Activated CD8-positive, alpha-beta T cell treated with anti-CD3 and anti-CD28 coated beads, Interleukin-2, amount 10 ng/mL, durations not matched to agents 7 days and 5 days (primary cell): ENCODE measurements at regions not wholly inside any gene's neighbourhood (a gene's known extent, or its start where the extent isn't known, plus 50 kb on each side); places are given as distances from the start of the nearest gene placed in this dataset.
A peak's percentile ranks its signal among the peaks of the same experiment; 100 is the strongest.
"Not testable (repeated sequence)": the region's sequence is repeated elsewhere in the genome, so short reads cannot be mapped to it uniquely, and the experiment has no call there.

Source experiments
- ATAC-seq: fragments of 150-1000 bp; cut with Tn5 transposase; one replicate; pipeline ENCODE4 v1.10.0; 2021; ENCODE audit warnings: moderate library complexity
- CTCF ChIA-PET: fragments of 350-600 bp; sonication (Branson Sonifier 250); formaldehyde crosslinking; loops from one replicate; lab custom pipeline; 2021; ENCODE audit warnings: antibody characterized with exemption; lab: Charles Lee
- POLR2A ChIA-PET: fragments of 350-600 bp; sonication (Branson Sonifier 250); formaldehyde crosslinking; loops from one replicate; lab custom pipeline; 2021; ENCODE audit warnings: antibody characterized with exemption; lab: Charles Lee
- DNase-seq: peaks from one replicate; pipeline ENCODE4 v3.0.0-alpha.2; 2020
- H3K27ac Mint-ChIP-seq: one replicate; pipeline ENCODE4 v1.8.0; 2021; ENCODE audit warnings: mild to moderate bottlenecking, mixed read lengths
- H3K27me3 Mint-ChIP-seq: one replicate; pipeline ENCODE4 v1.8.0; 2021; ENCODE audit warnings: low read depth, mixed read lengths
- H3K36me3 Mint-ChIP-seq: one replicate; pipeline ENCODE4 v1.8.0; 2021; ENCODE audit warnings: low read depth, mixed read lengths
- H3K4me1 Mint-ChIP-seq: one replicate; pipeline ENCODE4 v1.8.0; 2021; ENCODE audit warnings: low read depth, mixed read lengths
- H3K4me3 Mint-ChIP-seq: one replicate; pipeline ENCODE4 v1.8.0; 2021; ENCODE audit warnings: mild to moderate bottlenecking, mixed read lengths
- H3K9me3 Mint-ChIP-seq: one replicate; pipeline ENCODE4 v1.8.0; 2022; ENCODE audit warnings: mixed read lengths; ENCODE audit not compliant: insufficient read depth

DNA sequence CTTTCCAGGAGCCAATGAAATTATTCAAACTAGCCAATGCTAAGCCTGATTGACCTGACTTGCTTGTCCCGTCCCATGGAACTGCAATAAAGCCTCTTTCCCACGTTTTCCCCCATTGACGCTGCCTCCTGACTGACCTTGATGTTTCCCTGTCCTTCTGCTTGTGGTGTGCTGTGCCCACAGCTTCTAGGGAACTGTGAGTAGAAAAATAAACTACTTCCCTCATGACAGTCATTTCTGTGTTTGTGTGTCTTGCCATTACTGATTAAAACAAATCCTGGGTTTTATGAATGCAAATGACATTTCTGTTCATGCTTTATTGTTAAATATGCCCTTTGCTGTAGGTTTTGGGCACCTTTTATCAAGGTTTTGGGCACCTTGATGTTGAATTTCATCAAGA is 91.3 kb upstream of the ABI1 start:
- ChIA-PET CTCF (no interaction called here), POLR2A (no interaction called here)
- Mint-ChIP-seq H3K36me3 (no peaks in the 10 kb centered on the region), H3K27ac (no peak overlapping the region), H3K27me3 (peaks cover 9% of the 10 kb centered on the region), H3K9me3 (peaks cover 14% of the 10 kb centered on the region), H3K4me1 (peaks cover 3% of the 10 kb centered on the region), H3K4me3 (no peak overlapping the region)
- ATAC-seq (no peak), DNase-seq (no peak)

DNA sequence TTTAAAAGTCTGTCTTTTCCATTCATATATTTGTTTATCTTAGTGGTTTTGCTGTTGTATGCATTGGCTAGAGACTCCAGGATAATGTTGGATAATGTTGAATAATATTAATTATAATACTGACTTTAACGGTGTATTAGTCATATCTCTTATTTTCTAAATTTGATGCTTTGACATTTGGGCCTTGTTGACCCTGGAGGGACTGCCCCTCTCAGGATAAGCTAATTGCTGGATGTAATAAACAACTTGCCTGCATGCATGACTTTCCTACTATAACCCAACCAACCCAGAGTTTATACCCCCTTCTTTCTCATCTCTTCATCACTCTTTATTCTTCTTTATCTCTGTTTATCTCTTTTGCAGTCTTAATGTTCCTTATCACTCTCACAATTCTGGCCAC is 90.9 kb upstream of the ABI1 start:
- Mint-ChIP-seq H3K9me3 (peaks cover 14% of the 10 kb centered on the region), H3K4me3 (no peak overlapping the region), H3K27ac (no peak overlapping the region), H3K4me1 (peaks cover 3% of the 10 kb centered on the region), H3K36me3 (no peaks in the 10 kb centered on the region), H3K27me3 (peaks cover 11% of the 10 kb centered on the region)
- DNase-seq (no peak), ATAC-seq (no peak)
- CTCF ChIA-PET: no interaction called here
- POLR2A ChIA-PET: no interaction called here

DNA sequence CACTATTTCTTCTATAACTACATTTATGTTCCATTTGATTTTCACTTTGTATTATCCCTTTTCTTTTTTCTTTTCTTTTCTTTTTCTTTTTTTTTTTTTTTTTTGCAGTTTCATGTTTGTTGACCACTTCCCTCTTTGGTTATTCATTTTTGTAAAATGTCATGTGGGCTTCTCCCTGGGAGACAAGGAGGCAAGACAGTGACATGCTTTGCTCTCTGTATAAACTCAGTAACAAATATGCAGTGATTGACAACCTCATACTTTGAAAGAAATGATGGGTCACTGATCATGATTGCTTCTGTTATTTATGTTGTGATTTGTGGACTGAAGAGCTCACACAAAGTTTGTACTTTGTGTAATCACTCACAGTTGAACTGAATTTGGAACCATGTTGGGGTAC is 90.2 kb upstream of the ABI1 start:
- Mint-ChIP-seq H3K36me3 (no peaks in the 10 kb centered on the region), H3K27ac (no peak overlapping the region), H3K4me1 (peaks cover 3% of the 10 kb centered on the region), H3K27me3 (peaks cover 12% of the 10 kb centered on the region), H3K4me3 (no peak overlapping the region), H3K9me3 (peaks cover 14% of the 10 kb centered on the region)
- ChIA-PET CTCF (no interaction called here), POLR2A (no interaction called here)
- DNase-seq: no peak
- no peak for ATAC-seq

DNA sequence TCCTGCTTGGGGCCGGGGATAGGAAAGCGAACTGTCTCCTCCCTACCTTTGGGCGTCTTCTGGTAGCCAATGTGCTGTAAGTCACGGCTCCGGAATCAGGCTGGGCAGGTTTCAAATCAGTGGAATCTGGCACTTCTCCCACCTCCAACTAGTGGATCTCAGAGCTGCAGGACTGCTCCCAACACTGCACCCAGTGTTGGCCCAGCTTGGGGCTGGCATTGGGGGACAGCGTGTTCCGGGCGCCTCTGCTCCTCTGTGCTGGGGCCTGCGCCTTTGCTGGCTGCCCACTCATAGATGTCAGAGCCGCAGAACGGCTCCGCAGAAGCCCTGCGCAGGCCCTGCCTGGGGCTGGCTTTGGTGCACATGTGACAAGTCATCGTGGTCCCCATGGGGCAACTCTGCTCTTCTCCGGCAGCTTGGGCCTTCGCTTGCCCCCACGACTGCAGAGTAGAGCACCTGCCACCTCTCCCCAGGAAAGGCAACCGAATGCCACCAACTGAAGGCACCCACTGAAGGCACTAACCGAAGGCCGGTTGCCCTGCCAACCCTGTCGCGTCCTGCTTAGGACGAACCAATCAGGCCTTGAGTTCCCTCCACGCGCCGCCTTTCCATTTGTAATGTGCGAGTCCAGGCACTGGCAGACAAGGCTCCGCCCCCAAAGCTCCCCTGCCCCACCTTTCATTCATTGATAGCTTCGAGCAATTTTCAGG is 85.5 kb upstream of the ABI1 start:
- DNase-seq (no peak), ATAC-seq (no peak)
- no peak overlapping the region for H3K4me3 Mint-ChIP-seq
- H3K27me3 Mint-ChIP-seq: peaks cover 9% of the 10 kb centered on the region
- H3K27ac Mint-ChIP-seq: no peak overlapping the region
- no peaks in the 10 kb centered on the region for H3K36me3 Mint-ChIP-seq
- H3K9me3 Mint-ChIP-seq: peaks cover 12% of the 10 kb centered on the region
- POLR2A ChIA-PET: no interaction called here
- CTCF ChIA-PET: no interaction called here
- peaks cover 15% of the 10 kb centered on the region for H3K4me1 Mint-ChIP-seq

DNA sequence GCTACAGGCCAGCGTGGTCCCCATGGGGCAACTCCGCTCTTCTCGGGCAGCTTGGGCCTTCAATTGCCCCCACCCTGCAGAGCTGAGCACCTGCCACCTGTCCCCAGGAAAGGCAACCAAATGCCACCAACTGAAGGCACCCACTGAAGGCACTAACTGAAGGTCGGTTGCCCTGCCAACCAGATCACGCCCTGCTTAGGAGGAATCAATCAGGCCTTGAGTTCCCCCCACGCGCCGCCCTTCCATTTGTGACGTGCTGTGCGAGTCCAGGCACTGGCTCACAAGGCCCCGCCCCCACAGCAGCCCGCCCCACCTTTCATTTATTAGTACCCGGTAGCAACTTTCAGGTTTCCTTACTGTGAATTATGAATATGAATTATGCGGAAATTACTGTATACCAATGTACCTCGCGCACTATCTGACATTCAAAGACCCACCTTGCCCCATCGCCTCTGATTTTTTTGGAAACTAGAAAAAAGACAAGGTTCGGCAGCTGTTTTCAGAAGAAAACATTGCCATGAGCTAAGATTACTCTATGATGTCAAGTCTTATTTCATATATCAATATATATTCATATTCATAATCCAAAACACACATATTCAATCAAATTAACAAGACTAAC is 83.6 kb upstream of the ABI1 start:
- no peak for ATAC-seq
- peak overlapping the region; percentile 10 for H3K4me3 Mint-ChIP-seq
- no peaks in the 10 kb centered on the region for H3K36me3 Mint-ChIP-seq
- no peaks in the 10 kb centered on the region for H3K9me3 Mint-ChIP-seq
- H3K27me3 Mint-ChIP-seq: peaks cover 6% of the 10 kb centered on the region
- CTCF ChIA-PET: no interaction called here
- POLR2A ChIA-PET: no interaction called here
- no peak for DNase-seq
- H3K4me1 Mint-ChIP-seq: peaks cover 12% of the 10 kb centered on the region
- H3K27ac Mint-ChIP-seq: no peak overlapping the region

DNA sequence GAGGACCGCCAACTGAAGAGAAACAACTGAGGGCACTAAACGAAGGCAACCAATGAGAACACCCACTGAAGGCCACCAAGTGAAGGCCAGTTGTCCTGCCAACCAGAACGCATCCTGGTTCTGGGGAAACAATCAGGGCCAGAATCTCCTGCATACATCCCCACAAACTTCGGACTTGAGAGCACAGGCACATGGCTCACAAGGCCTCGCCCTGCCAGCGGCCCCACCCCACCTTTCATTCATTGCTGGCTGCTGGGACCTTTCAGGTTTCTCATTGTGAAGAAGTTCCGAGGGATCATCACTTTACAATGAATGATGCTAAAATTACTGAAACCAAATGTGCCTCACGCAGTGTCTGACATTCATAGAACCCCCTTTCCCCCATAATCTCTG is 79.2 kb upstream of the ABI1 start:
- ChIA-PET CTCF (no interaction called here), POLR2A (no interaction called here)
- Mint-ChIP-seq H3K9me3 (no peaks in the 10 kb centered on the region), H3K36me3 (no peaks in the 10 kb centered on the region), H3K27me3 (no peaks in the 10 kb centered on the region), H3K27ac (no peak overlapping the region), H3K4me3 (no peak overlapping the region), H3K4me1 (peaks cover 12% of the 10 kb centered on the region)
- no peak for ATAC-seq
- DNase-seq: no peak

DNA sequence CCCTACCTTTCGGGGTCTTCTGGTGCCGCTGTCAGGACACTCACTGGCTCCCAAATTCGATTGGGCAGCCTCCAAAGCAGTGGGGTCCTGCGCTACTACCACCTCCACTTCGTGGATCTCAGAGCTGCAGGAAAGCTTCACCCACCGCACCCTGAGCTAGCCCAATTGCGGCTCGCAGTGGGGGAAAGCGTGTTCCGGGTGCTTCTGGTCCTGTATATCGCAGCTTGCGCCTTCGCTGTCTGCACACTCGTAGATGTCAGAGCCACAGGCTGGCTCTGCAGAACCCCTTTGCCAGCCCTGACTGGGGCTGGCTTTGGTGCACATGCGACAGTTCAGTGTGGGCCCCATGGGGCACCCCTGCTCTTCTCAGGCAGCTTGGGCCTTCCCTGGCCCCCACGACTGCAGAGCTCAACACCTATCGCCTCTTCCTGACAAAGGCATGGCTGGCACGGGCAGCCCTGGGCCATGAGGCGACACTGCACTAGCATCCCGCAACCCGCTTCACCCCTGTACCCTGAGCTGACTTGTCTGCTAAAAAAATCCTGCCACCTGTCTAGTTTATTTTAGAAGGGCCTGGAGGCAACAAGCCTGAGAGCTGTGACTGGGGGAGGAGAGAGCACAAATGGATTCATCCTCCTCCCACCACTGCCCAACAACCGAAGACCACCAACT is 78.7 kb upstream of the ABI1 start:
- POLR2A ChIA-PET: no interaction called here

DNA sequence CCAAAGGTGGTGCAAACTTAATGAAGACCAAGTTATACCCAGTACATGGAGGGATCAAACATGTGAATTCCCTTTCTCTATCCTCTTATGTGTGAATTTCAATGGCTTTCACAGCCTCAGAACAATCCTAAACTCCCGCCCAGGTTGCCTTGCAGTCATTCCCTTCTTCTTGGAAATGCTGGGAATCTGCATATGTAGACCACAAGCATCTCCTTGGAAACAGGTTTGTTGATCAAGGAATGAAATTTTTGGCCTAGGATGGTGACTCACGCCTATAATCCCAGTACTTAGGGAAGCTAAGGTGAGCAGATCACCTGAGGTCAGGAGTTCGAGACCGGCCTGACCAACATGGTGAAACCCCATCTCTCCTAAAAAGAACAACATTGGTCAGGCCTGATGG is 77.8 kb upstream of the ABI1 start:
- peaks cover 10% of the 10 kb centered on the region for H3K4me1 Mint-ChIP-seq
- ATAC-seq (no peak), DNase-seq (no peak)
- ChIA-PET CTCF (no interaction called here), POLR2A (no interaction called here)
- H3K36me3 Mint-ChIP-seq: no peaks in the 10 kb centered on the region
- H3K27ac Mint-ChIP-seq: no peak overlapping the region
- no peak overlapping the region for H3K4me3 Mint-ChIP-seq
- H3K9me3 Mint-ChIP-seq: no peaks in the 10 kb centered on the region
- no peaks in the 10 kb centered on the region for H3K27me3 Mint-ChIP-seq

More for the DNA sequence above, 78.7 kb upstream of the ABI1 start:
- Mint-ChIP-seq H3K27me3 (no peaks in the 10 kb centered on the region), H3K4me3 (no peak overlapping the region), H3K27ac (no peak overlapping the region), H3K9me3 (no peaks in the 10 kb centered on the region), H3K4me1 (peaks cover 11% of the 10 kb centered on the region), H3K36me3 (no peaks in the 10 kb centered on the region)
- ATAC-seq: no peak
- no peak for DNase-seq
- CTCF ChIA-PET: no interaction called here

DNA sequence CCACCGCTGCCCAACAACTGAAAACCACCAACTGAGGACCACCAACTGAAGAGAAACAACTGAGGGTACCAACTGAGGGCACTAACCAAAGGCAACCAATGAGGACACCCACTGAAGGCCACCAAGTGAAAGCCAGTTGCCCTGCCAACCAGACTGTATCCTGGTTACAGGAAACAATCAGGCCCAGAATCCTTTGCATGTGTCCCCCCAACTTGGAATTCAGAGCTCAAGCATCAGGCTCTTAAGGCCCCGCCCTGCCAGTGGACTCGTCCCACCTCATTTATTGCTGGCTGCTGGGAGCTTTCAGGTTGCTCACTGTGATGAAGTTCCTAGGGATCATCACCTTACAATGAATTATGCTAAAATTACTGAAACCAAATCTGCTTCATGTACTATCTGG is 76.6 kb upstream of the ABI1 start:
- no peaks in the 10 kb centered on the region for H3K27me3 Mint-ChIP-seq
- POLR2A ChIA-PET: no interaction called here
- DNase-seq (no peak), ATAC-seq (no peak)
- H3K36me3 Mint-ChIP-seq: no peaks in the 10 kb centered on the region
- H3K4me3 Mint-ChIP-seq: no peak overlapping the region
- CTCF ChIA-PET: no interaction called here
- H3K9me3 Mint-ChIP-seq: no peaks in the 10 kb centered on the region
- H3K27ac Mint-ChIP-seq: no peak overlapping the region
- H3K4me1 Mint-ChIP-seq: peaks cover 10% of the 10 kb centered on the region

DNA sequence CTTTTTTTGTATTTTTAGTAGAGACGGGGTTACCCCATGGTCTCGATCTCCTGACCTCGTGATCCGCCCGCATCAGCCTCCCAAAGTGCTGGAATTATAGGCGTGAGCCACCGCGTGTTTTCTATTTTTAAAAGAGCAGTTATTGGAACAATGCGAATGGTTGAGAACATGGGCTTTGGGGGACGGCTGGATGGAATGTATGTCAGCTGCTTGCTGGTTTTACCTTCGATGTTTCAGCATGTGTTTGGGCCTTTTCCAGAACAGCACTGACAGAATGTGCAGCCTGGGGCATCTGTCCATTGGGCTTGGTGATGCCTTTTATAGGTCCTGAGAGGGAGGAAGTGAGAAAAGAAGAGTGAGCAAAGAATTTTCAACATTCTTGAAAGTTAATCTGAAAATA is 73.4 kb upstream of the ABI1 start:
- POLR2A ChIA-PET: interaction anchor here (1.1 kb wide), 1 partner anchor 9 kb away, joined by 3 read pairs; no protein-coding TSS in a partner anchor
- H3K27me3 Mint-ChIP-seq, CTCF ChIA-PET, H3K27ac Mint-ChIP-seq, H3K4me3 Mint-ChIP-seq, ATAC-seq, DNase-seq, H3K4me1 Mint-ChIP-seq, H3K36me3 Mint-ChIP-seq, H3K9me3 Mint-ChIP-seq: not testable (repeated sequence)

DNA sequence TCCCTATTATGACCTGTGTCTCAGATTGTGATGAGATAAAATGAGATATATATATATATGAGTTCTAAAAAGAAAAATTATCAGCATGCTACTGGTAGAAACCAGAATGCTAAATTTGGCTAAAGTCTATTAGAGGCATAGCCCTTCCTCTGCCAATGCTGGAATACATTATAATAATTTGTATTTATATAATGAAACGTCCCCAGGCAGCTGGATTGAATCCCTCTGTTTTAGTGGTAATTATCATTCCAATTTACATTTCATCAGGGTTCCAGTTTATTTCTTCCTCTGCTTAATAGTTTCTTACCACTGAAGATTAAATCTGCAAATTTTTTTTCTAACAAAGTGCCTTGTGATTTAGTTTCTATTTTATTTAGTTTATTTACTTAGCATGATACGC is 71.8 kb upstream of the ABI1 start:
- ChIA-PET POLR2A (no interaction called here), CTCF (no interaction called here)
- Mint-ChIP-seq H3K4me1 (peaks cover 5% of the 10 kb centered on the region), H3K27me3 (peaks cover 15% of the 10 kb centered on the region), H3K9me3 (no peaks in the 10 kb centered on the region), H3K4me3 (no peak overlapping the region), H3K27ac (no peak overlapping the region), H3K36me3 (no peaks in the 10 kb centered on the region)
- no peak for ATAC-seq
- DNase-seq: no peak

DNA sequence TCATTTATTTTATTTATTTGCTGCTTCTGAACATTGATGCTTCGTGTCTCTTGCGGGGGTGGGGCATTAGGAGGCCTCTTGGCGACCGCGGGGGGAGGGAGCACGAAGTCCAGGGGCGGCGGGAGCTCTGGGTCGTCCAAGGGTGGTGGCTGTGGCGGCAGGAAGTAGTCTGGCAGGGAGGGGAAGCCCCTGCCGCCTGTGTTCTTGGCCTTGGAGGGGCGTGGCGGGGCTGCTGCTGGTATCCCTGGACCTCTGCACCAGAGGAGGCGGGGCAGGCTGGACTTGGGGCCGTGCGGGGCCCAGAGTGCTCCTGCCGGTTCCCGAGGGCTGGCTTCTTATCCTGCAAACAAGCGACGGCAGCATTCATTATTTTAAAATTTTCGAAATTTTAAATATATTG is 70.5 kb upstream of the ABI1 start:
- no peaks in the 10 kb centered on the region for H3K36me3 Mint-ChIP-seq

More for the DNA sequence above, 70.5 kb upstream of the ABI1 start:
- POLR2A ChIA-PET: no interaction called here
- Mint-ChIP-seq H3K27me3 (peaks cover 19% of the 10 kb centered on the region), H3K27ac (no peak overlapping the region), H3K9me3 (no peaks in the 10 kb centered on the region), H3K4me1 (peaks cover 5% of the 10 kb centered on the region), H3K4me3 (no peak overlapping the region)
- peak; percentile 55 for ATAC-seq
- peak; percentile 26 for DNase-seq
- CTCF ChIA-PET: no interaction called here
